Astrocyte (in vitro differentiated cells and primary cell): ENCODE measurements at regions not wholly inside any gene's neighbourhood (a gene's known extent, or its start where the extent isn't known, plus 50 kb on each side); places are given as distances from the start of the nearest gene placed in this dataset.

Source experiments
- DNase-seq: peaks from one replicate; pipeline ENCODE4 v3.0.0-alpha.2; 2010; ENCODE audit warnings: low read depth
- FAIRE-seq: peaks from 2 replicates; lab custom pipeline; 2011; peaks lifted over from hg19 to GRCh38; lab: Jason Lieb, UNC
- H2AFZ ChIP-seq: 2 replicates; pipeline ENCODE4 v1.6.0; 2012; ENCODE audit warnings: low read depth, low read length, inconsistent platforms
- H3K27ac ChIP-seq: 2 replicates; pipeline ENCODE4 v1.5.1; 2011; ENCODE audit warnings: low read depth, low read length, inconsistent platforms
- H3K27me3 ChIP-seq: 2 replicates; pipeline ENCODE4 v1.6.0; 2011; ENCODE audit warnings: low read length, inconsistent platforms; ENCODE audit not compliant: insufficient read depth
- H3K36me3 ChIP-seq: 2 replicates; pipeline ENCODE4 v1.5.1; 2011; ENCODE audit warnings: low read length, inconsistent platforms; ENCODE audit not compliant: insufficient read depth
- H3K4me1 ChIP-seq: 2 replicates; pipeline ENCODE4 v1.5.1; 2011; ENCODE audit warnings: low read length, inconsistent platforms; ENCODE audit not compliant: insufficient read depth
- H3K4me2 ChIP-seq: 2 replicates; pipeline ENCODE4 v1.6.0; 2012; ENCODE audit warnings: low read length, inconsistent platforms
- H3K4me3 ChIP-seq: 2 replicates; pipeline ENCODE4 v1.5.1; 2011; ENCODE audit warnings: low read depth, mild to moderate bottlenecking, low read length, inconsistent platforms; ENCODE audit not compliant: insufficient read depth
- H3K79me2 ChIP-seq: 2 replicates; pipeline ENCODE4 v1.6.0; 2012; ENCODE audit warnings: mild to moderate bottlenecking, low read length, inconsistent platforms; ENCODE audit not compliant: insufficient read depth
- H3K9ac ChIP-seq: 2 replicates; pipeline ENCODE4 v1.6.0; 2012; ENCODE audit warnings: mild to moderate bottlenecking, low read length, inconsistent platforms
- H3K9me3 ChIP-seq: 2 replicates; pipeline ENCODE4 v1.5.1; 2012; ENCODE audit warnings: low read depth, mild to moderate bottlenecking, low read length, inconsistent platforms; ENCODE audit not compliant: insufficient read depth
- H4K20me1 ChIP-seq: 2 replicates; pipeline ENCODE4 v1.6.0; 2012; ENCODE audit warnings: low read length, inconsistent platforms; ENCODE audit not compliant: insufficient read depth
- H3K27ac Mint-ChIP-seq: one replicate; pipeline ENCODE4 v1.8.0; 2021; ENCODE audit warnings: mild to moderate bottlenecking, mixed read lengths; ENCODE audit not compliant: unreplicated experiment
- H3K27me3 Mint-ChIP-seq: one replicate; pipeline ENCODE4 v1.8.0; 2021; ENCODE audit warnings: low read depth, mixed read lengths; ENCODE audit not compliant: unreplicated experiment
- H3K36me3 Mint-ChIP-seq: one replicate; pipeline ENCODE4 v1.8.0; 2021; ENCODE audit warnings: low read depth, mixed read lengths; ENCODE audit not compliant: unreplicated experiment
- H3K4me1 Mint-ChIP-seq: one replicate; pipeline ENCODE4 v1.8.0; 2021; ENCODE audit warnings: low read depth, mixed read lengths; ENCODE audit not compliant: unreplicated experiment
- H3K4me3 Mint-ChIP-seq: one replicate; pipeline ENCODE4 v1.8.0; 2021; ENCODE audit warnings: mild to moderate bottlenecking, moderate library complexity, mixed read lengths; ENCODE audit not compliant: unreplicated experiment
- H3K9me3 Mint-ChIP-seq: one replicate; pipeline ENCODE4 v1.8.0; 2021; ENCODE audit warnings: mild to moderate bottlenecking, mixed read lengths; ENCODE audit not compliant: unreplicated experiment
- EZH2 ChIP-seq: IDR thresholded peaks from 2 replicates; pipeline ENCODE4 v1.6.1; 2012; ENCODE audit warnings: mild to moderate bottlenecking, low read length, inconsistent platforms; ENCODE audit not compliant: insufficient read depth
- TF ChIP-seq, protein P1 (sequence below): IDR thresholded peaks from 2 replicates; pipeline ENCODE4 v1.5.1; 2011; ENCODE audit warnings: low read depth, mild to moderate bottlenecking, inconsistent platforms, low read length, moderate library complexity; ENCODE audit not compliant: insufficient read depth

DNA sequence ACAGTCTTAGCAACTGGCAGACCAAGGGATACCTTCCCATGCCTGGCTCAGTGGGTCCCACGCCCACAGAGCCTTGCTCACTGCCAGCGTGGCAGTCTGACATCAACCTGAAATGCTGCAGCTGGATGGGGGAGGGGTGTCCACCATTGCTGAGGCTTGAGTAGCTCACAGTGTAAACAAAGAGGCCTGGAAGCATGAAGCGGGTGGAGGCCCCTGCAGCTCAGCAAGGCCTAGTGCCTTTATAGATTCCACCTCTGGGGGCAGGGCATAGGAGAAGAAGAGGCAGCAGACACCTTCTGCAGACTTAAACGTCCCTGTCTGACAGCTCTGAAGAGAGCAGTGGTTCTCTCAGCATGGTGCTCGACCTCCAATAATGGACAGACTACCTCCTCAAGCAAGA lies 263.2 kb downstream of the KIF2B start:
- H3K27me3 ChIP-seq: no peaks in the 10 kb centered on the region
- H3K4me1 ChIP-seq: no peaks in the 10 kb centered on the region
- no peak overlapping the region for H3K9ac ChIP-seq
- Mint-ChIP-seq H3K4me1 (peaks cover 3% of the 10 kb centered on the region), H3K36me3 (no peaks in the 10 kb centered on the region), H3K27me3 (no peaks in the 10 kb centered on the region), H3K4me3 (no peak overlapping the region), H3K27ac (no peak overlapping the region), H3K9me3 (peaks cover 5% of the 10 kb centered on the region)
- no peak overlapping the region for H3K4me2 ChIP-seq
- FAIRE-seq: no peak
- H4K20me1 ChIP-seq: no peaks in the 10 kb centered on the region
- no peaks in the 10 kb centered on the region for H3K9me3 ChIP-seq
- H3K79me2 ChIP-seq: no peaks in the 10 kb centered on the region
- no peak for DNase-seq
- H3K27ac ChIP-seq: no peak overlapping the region
- TF ChIP-seq, protein P1, sequence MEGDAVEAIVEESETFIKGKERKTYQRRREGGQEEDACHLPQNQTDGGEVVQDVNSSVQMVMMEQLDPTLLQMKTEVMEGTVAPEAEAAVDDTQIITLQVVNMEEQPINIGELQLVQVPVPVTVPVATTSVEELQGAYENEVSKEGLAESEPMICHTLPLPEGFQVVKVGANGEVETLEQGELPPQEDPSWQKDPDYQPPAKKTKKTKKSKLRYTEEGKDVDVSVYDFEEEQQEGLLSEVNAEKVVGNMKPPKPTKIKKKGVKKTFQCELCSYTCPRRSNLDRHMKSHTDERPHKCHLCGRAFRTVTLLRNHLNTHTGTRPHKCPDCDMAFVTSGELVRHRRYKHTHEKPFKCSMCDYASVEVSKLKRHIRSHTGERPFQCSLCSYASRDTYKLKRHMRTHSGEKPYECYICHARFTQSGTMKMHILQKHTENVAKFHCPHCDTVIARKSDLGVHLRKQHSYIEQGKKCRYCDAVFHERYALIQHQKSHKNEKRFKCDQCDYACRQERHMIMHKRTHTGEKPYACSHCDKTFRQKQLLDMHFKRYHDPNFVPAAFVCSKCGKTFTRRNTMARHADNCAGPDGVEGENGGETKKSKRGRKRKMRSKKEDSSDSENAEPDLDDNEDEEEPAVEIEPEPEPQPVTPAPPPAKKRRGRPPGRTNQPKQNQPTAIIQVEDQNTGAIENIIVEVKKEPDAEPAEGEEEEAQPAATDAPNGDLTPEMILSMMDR: no peak
- no peak for TF ChIP-seq EZH2
- H3K4me3 ChIP-seq: no peak overlapping the region
- H2AFZ ChIP-seq: no peak overlapping the region
- no peaks in the 10 kb centered on the region for H3K36me3 ChIP-seq

DNA sequence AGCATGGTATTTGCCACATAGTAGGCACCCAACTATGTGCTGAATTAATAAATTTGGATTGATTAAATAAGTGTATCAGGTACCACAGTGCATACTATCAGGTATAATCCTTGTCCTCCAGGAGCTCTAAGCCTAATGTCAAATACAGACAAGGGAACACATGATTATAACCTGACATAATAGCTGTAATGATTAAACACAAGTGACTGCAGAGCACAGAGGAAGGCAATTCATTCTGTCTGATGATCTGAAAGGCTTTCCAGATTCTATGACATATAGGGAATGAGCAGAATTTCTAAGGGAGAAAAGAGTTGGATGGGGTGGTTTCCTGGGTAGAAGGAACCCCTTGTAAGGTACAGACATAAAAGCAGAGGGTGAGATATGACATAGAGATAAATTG lies 273.5 kb downstream of the KIF2B start:
- H3K27ac Mint-ChIP-seq: no peak overlapping the region
- Histone ChIP-seq H3K27ac (no peak overlapping the region), H3K4me2 (no peak overlapping the region), H3K9me3 (no peaks in the 10 kb centered on the region), H4K20me1 (no peaks in the 10 kb centered on the region), H3K36me3 (no peaks in the 10 kb centered on the region), H3K79me2 (no peaks in the 10 kb centered on the region), H3K4me3 (no peak overlapping the region), H2AFZ (no peak overlapping the region), H3K9ac (no peak overlapping the region), H3K27me3 (no peaks in the 10 kb centered on the region), H3K4me1 (no peaks in the 10 kb centered on the region)
- TF ChIP-seq EZH2: no peak
- TF ChIP-seq, protein P1: no peak
- H3K4me3 Mint-ChIP-seq: no peak overlapping the region
- no peaks in the 10 kb centered on the region for H3K4me1 Mint-ChIP-seq
- H3K27me3 Mint-ChIP-seq: no peaks in the 10 kb centered on the region
- no peaks in the 10 kb centered on the region for H3K36me3 Mint-ChIP-seq
- FAIRE-seq (no peak), DNase-seq (no peak)
- H3K9me3 Mint-ChIP-seq: no peaks in the 10 kb centered on the region

DNA sequence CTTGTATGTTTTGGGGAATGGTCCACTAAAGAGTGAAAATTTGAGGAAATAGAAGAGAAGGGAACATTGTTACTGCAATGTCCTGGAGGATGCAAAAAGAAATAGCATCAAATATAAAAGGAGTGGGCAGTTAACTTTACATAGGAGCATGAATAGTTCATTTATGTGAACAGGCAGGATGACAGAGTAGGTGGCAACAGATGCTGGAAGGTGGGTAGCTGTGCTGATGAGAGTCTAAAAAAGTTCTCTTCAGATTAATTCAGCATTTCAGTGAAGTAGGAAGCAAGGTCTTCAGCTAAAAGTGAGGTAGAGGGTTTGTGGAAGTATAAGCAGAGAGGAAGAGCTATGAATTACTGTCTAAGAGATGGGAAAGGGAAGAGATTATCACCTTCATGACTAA lies 276.5 kb downstream of the KIF2B start:
- H3K79me2 ChIP-seq: no peaks in the 10 kb centered on the region
- Mint-ChIP-seq H3K4me3 (no peak overlapping the region), H3K27ac (no peak overlapping the region), H3K9me3 (peaks cover 3% of the 10 kb centered on the region), H3K4me1 (no peaks in the 10 kb centered on the region), H3K27me3 (no peaks in the 10 kb centered on the region), H3K36me3 (no peaks in the 10 kb centered on the region)
- FAIRE-seq: no peak
- no peaks in the 10 kb centered on the region for H3K27me3 ChIP-seq
- no peak for TF ChIP-seq EZH2
- TF ChIP-seq, protein P1: no peak
- H3K9ac ChIP-seq: no peak overlapping the region
- no peak for DNase-seq
- H3K9me3 ChIP-seq: peaks cover 14% of the 10 kb centered on the region
- no peak overlapping the region for H3K4me3 ChIP-seq
- H3K4me2 ChIP-seq: no peak overlapping the region
- no peaks in the 10 kb centered on the region for H4K20me1 ChIP-seq
- H3K27ac ChIP-seq: no peak overlapping the region
- no peak overlapping the region for H2AFZ ChIP-seq
- no peaks in the 10 kb centered on the region for H3K4me1 ChIP-seq
- no peaks in the 10 kb centered on the region for H3K36me3 ChIP-seq
